ENCODE measurements at regions not wholly inside any gene's neighbourhood (a gene's known extent, or its start where the extent isn't known, plus 50 kb on each side); places are given as distances from the start of the nearest gene placed in this dataset.
A peak's percentile ranks its signal among the peaks of the same experiment; 100 is the strongest.

DNA sequence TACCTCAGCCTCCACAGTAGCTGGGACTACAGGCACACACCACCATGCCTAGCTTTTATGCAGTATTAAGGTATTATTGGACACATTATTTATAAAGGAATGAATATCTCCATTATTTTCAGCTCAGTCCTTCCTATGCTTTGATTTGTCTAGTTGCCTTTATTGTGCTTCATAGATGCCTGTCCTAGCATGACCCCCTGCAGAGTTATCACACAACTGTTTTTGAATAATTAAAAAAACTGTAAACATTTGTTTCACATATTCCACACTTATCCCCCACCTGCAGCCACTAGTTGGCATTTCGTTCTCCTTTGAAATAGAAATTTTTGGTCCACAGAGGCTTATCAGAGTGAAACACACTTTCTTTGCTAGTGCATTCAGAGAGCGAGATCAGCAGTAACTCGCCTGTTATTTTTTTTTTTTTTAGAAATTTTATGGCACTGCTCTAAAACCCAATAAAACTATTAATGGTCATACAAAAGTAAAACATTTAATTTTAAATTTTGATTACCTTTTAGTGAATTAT lies 151.8 kb upstream of the RASA1 start:
- DNase-seq (ENCODE audit: low read depth) = no peak
- H3K4me3 ChIP-seq (ENCODE audit: low read depth, low read length) = no peak overlapping the region
- TF ChIP-seq, protein P1, sequence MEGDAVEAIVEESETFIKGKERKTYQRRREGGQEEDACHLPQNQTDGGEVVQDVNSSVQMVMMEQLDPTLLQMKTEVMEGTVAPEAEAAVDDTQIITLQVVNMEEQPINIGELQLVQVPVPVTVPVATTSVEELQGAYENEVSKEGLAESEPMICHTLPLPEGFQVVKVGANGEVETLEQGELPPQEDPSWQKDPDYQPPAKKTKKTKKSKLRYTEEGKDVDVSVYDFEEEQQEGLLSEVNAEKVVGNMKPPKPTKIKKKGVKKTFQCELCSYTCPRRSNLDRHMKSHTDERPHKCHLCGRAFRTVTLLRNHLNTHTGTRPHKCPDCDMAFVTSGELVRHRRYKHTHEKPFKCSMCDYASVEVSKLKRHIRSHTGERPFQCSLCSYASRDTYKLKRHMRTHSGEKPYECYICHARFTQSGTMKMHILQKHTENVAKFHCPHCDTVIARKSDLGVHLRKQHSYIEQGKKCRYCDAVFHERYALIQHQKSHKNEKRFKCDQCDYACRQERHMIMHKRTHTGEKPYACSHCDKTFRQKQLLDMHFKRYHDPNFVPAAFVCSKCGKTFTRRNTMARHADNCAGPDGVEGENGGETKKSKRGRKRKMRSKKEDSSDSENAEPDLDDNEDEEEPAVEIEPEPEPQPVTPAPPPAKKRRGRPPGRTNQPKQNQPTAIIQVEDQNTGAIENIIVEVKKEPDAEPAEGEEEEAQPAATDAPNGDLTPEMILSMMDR (IDR thresholded peaks at IDR 0.05; ENCODE audit: insufficient read depth, low read length) = no peak

DNA sequence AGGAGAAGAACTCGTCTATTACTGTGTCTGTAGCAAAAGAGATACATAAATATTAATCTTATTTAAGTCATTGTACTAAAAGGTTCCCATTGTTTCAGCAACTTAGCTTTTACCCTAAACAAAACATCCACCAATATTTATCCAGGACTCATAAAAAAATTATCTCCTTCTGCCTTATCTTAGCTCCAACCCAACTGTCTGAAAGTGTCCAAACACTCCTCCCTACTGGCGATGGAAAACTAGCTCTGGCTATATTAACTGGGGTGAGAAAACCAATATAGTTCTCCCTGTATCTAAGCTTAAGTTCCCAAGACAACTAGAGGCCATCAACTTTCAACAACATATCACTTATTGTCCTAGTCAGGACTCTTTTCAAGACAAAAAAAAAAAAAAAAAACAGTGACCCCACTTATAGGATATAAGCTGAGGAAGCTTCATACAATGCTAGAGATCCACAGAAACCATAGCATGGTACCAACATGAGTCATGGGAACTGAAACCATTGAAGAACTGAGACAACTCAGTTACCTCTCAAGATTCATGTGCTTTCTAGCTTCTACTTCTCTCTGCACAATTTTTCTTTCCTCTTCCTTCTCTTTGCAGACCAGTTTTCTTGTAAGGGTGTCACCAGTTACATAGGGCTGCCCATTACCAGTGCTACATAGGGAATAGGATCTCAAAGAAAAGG lies 150.7 kb upstream of the RASA1 start:
- TF ChIP-seq, protein P1 (IDR thresholded peaks at IDR 0.05; ENCODE audit: insufficient read depth, low read length) = no peak
- H3K4me3 ChIP-seq (ENCODE audit: low read depth, low read length) = no peak overlapping the region
- DNase-seq (ENCODE audit: low read depth) = no peak

- DNase-seq (ENCODE audit: low read depth) = no peak
- TF ChIP-seq, protein P1 (IDR thresholded peaks at IDR 0.05; ENCODE audit: insufficient read depth, low read length) = no peak
- no peak overlapping the region for H3K4me3 ChIP-seq (ENCODE audit: low read depth, low read length)
These were observed 148.1 kb upstream of the RASA1 start for GRCh38 chr5:87119588-87119987.

GRCh38 chr5:87120518-87121303 lies 147.0 kb upstream of the RASA1 start:
- H3K4me3 ChIP-seq (ENCODE audit: low read depth, low read length) = no peak overlapping the region
- TF ChIP-seq, protein P1 (IDR thresholded peaks at IDR 0.05; ENCODE audit: insufficient read depth, low read length) = no peak

GRCh38 chr5:87121304-87122150 lies 146.2 kb upstream of the RASA1 start:
- DNase-seq (ENCODE audit: low read depth) = peak; percentile 93
- no peak overlapping the region for H3K4me3 ChIP-seq (ENCODE audit: low read depth, low read length)
- TF ChIP-seq, protein P1 (IDR thresholded peaks at IDR 0.05; ENCODE audit: insufficient read depth, low read length) = no peak

More at GRCh38 chr5:87120518-87121303, 147.0 kb upstream of the RASA1 start:
- DNase-seq (ENCODE audit: low read depth) = peak; percentile 91

All from fibroblast of the aortic adventitia (primary cell).